HCT116 (cell line): ENCODE measurements at regions not wholly inside any gene's neighbourhood (a gene's known extent, or its start where the extent isn't known, plus 50 kb on each side); places are given as distances from the start of the nearest gene placed in this dataset.

Experiments used
- CEBPB ChIP-seq: IDR thresholded peaks from 2 replicates; pipeline ENCODE4 v1.6.1; 2012; ENCODE audit warnings: low read depth
- CTCF ChIP-seq, 3 experiments: fragments of 200-600 bp in 1 of 3; sonication (generic) in 1 of 3; IDR thresholded peaks in 2 of 3; conservative IDR thresholded peaks in 1 of 3; 2 replicates each; pipeline ENCODE4 v1.5.1; 2012 to 2017; ENCODE audit warnings: low read depth in 2 of 3, low read length in 2 of 3, antibody characterized with exemption in 1 of 3, borderline replicate concordance in 1 of 3, control low read depth in 1 of 3, mild to moderate bottlenecking in 1 of 3, mixed read lengths in 1 of 3, mixed run types in 1 of 3, moderate library complexity in 1 of 3; ENCODE audit not compliant: insufficient read depth in 1 of 3
- EZH2 ChIP-seq: fragments of 200-600 bp; sonication (generic); IDR thresholded peaks from 2 replicates; pipeline ENCODE4 v1.6.1; 2017; ENCODE audit warnings: antibody characterized with exemption, mixed run types
- EZH2phosphoT487 ChIP-seq: fragments of 200-600 bp; IDR thresholded peaks from 2 replicates; pipeline ENCODE4 v1.6.1; 2018; ENCODE audit warnings: antibody characterized with exemption, borderline replicate concordance
- FOSL1 ChIP-seq: IDR thresholded peaks from 2 replicates; pipeline ENCODE4 v1.6.1; 2012; ENCODE audit warnings: low read depth
- JUND ChIP-seq: IDR thresholded peaks from 2 replicates; pipeline ENCODE4 v1.6.1; 2012
- MAX ChIP-seq: IDR thresholded peaks from 2 replicates; pipeline ENCODE4 v1.6.1; 2012
- POLR2A ChIP-seq: IDR thresholded peaks from 2 replicates; pipeline ENCODE4 v1.7.0; 2011; ENCODE audit warnings: borderline replicate concordance; ENCODE audit not compliant: insufficient read depth, insufficient read length; ENCODE audit errors: extremely low read depth
- POLR2AphosphoS5 ChIP-seq: IDR thresholded peaks from 2 replicates; pipeline ENCODE4 v1.6.1; 2011; ENCODE audit warnings: mild to moderate bottlenecking, low read depth, low read length, moderate library complexity
- RAD21 ChIP-seq: IDR thresholded peaks from 2 replicates; pipeline ENCODE4 v1.6.1; 2012; ENCODE audit warnings: low read depth, mild to moderate bottlenecking
- SP1 ChIP-seq: IDR thresholded peaks from 2 replicates; pipeline ENCODE4 v1.6.1; 2012; ENCODE audit warnings: low read depth
- TCF7L2 ChIP-seq: IDR thresholded peaks from 2 replicates; pipeline ENCODE4 v1.7.0; 2011; ENCODE audit warnings: borderline replicate concordance, inconsistent platforms; ENCODE audit not compliant: insufficient read depth, insufficient read length; ENCODE audit errors: extremely low read depth
- YY1 ChIP-seq: IDR thresholded peaks from 2 replicates; pipeline ENCODE4 v1.6.1; 2011; ENCODE audit warnings: low read length, low read depth, moderate library complexity, mild to moderate bottlenecking; ENCODE audit not compliant: insufficient replicate concordance; ENCODE audit errors: extremely low read depth

- no peak for TF ChIP-seq CTCF (IDR thresholded peaks at IDR 0.05 in 2 of 3, conservative IDR thresholded peaks at IDR 0.05 in 1 of 3; ENCODE audit: borderline replicate concordance in 1 of 3, insufficient read depth in 1 of 3, low read depth in 2 of 3, low read length in 2 of 3)
- no peak for TF ChIP-seq EZH2phosphoT487
- no peak for TF ChIP-seq CEBPB
- no peak for TF ChIP-seq JUND
- TF ChIP-seq FOSL1 = no peak
- no peak for TF ChIP-seq SP1
- no peak for TF ChIP-seq RAD21
- TF ChIP-seq EZH2 = no peak
- no peak for TF ChIP-seq YY1
- no peak for TF ChIP-seq POLR2A
- no peak for TF ChIP-seq MAX
- no peak for TF ChIP-seq TCF7L2
- TF ChIP-seq POLR2AphosphoS5 = no peak
These were observed 417.7 kb upstream of the USP24 start for GRCh38 chr1:55632906-55633305.
